Naive thymus-derived CD8-positive, alpha-beta T cell (primary cell): ENCODE measurements at regions not wholly inside any gene's neighbourhood (a gene's known extent, or its start where the extent isn't known, plus 50 kb on each side); places are given as distances from the start of the nearest gene placed in this dataset.

Experiments
- ATAC-seq, 2 donors: fragments of 150-1000 bp; cut with Tn5 transposase in 1 of 2; sonication (Bioruptor Pico), chemical (Tn5 transposase) in 1 of 2; 1 replicate in 1 of 2; 2 replicates in 1 of 2; pipeline ENCODE4 v1.10.0; 2021; ENCODE audit warnings: mild to moderate bottlenecking in 2 of 2, moderate library complexity in 2 of 2
- POLR2A ChIA-PET: fragments of 350-600 bp; sonication (Branson Sonifier 250); formaldehyde crosslinking; loops from one replicate; lab custom pipeline; 2021; ENCODE audit warnings: antibody characterized with exemption; lab: Charles Lee
- DNase-seq, 10 donors: peaks; one replicate each; pipeline versions ENCODE4 v3.0.0 to v3.0.0-alpha.2; 2020 to 2022
- H3K27ac Mint-ChIP-seq, 10 donors: one replicate each; pipeline ENCODE4 v1.8.0; 2020 to 2022; ENCODE audit warnings: mild to moderate bottlenecking in 10 of 10, mixed read lengths in 10 of 10, moderate library complexity in 4 of 10, inconsistent platforms in 1 of 10
- H3K27me3 Mint-ChIP-seq, 5 donors: one replicate each; pipeline ENCODE4 v1.8.0; 2021 to 2022; ENCODE audit warnings: mixed read lengths in 5 of 5
- H3K36me3 Mint-ChIP-seq, 3 donors: one replicate each; pipeline ENCODE4 v1.8.0; 2020 to 2022; ENCODE audit warnings: mixed read lengths in 3 of 3, mild to moderate bottlenecking in 2 of 3, inconsistent platforms in 1 of 3
- H3K4me1 Mint-ChIP-seq, 4 donors: one replicate each; pipeline ENCODE4 v1.8.0; 2021 to 2022; ENCODE audit warnings: mixed read lengths in 4 of 4
- H3K4me3 Mint-ChIP-seq, 10 donors: one replicate each; pipeline ENCODE4 v1.8.0; 2020 to 2022; ENCODE audit warnings: mild to moderate bottlenecking in 10 of 10, mixed read lengths in 10 of 10, moderate library complexity in 6 of 10, inconsistent platforms in 1 of 10
- H3K9me3 Mint-ChIP-seq, 9 donors: one replicate each; pipeline ENCODE4 v1.8.0; 2020 to 2022; ENCODE audit warnings: mixed read lengths in 9 of 9, mild to moderate bottlenecking in 3 of 9, inconsistent platforms in 1 of 9, moderate library complexity in 1 of 9

GRCh38 chr1:188991221-188991930 lies 1486.3 kb downstream of the BRINP3 start:
- Mint-ChIP-seq H3K27ac (no peak overlapping the region), H3K9me3 (peaks cover 0 to 16% (median 3%) of the 10 kb centered on the region in 9 donors), H3K36me3 (no peaks in the 10 kb centered on the region), H3K4me1 (no peaks in the 10 kb centered on the region), H3K4me3 (no peak overlapping the region), H3K27me3 (no peaks in the 10 kb centered on the region)
- ATAC-seq (no peak), DNase-seq (no peak)
- POLR2A ChIA-PET: no interaction called here

GRCh38 chr1:189007824-189008223 lies 1469.8 kb downstream of the BRINP3 start:
- Mint-ChIP-seq H3K27me3 (no peaks in the 10 kb centered on the region), H3K4me1 (no peaks in the 10 kb centered on the region), H3K4me3 (no peak overlapping the region), H3K9me3 (peaks cover 0 to 14% (median 6%) of the 10 kb centered on the region in 9 donors), H3K27ac (no peak overlapping the region), H3K36me3 (no peaks in the 10 kb centered on the region)
- POLR2A ChIA-PET: no interaction called here
- DNase-seq: no peak
- ATAC-seq: no peak

GRCh38 chr1:189021577-189021976 lies 1456.1 kb downstream of the BRINP3 start:
- Mint-ChIP-seq H3K4me1 (no peaks in the 10 kb centered on the region), H3K27me3 (no peaks in the 10 kb centered on the region), H3K9me3 (peaks cover 7 to 42% (median 17%) of the 10 kb centered on the region in 9 donors), H3K4me3 (no peak overlapping the region), H3K27ac (no peak overlapping the region), H3K36me3 (peaks cover 0 to 4% (median 0%) of the 10 kb centered on the region in 3 donors)
- DNase-seq (no peak), ATAC-seq (no peak)
- POLR2A ChIA-PET: no interaction called here

GRCh38 chr1:189022015-189022414 lies 1455.6 kb downstream of the BRINP3 start:
- POLR2A ChIA-PET: no interaction called here
- peaks cover 4 to 38% (median 13%) of the 10 kb centered on the region in 9 donors for H3K9me3 Mint-ChIP-seq
- H3K4me1 Mint-ChIP-seq: no peaks in the 10 kb centered on the region
- no peak overlapping the region for H3K4me3 Mint-ChIP-seq
- DNase-seq (no peak), ATAC-seq (no peak)
- H3K27ac Mint-ChIP-seq: no peak overlapping the region
- peaks cover 0 to 4% (median 0%) of the 10 kb centered on the region in 3 donors for H3K36me3 Mint-ChIP-seq
- no peaks in the 10 kb centered on the region for H3K27me3 Mint-ChIP-seq

- no peaks in the 10 kb centered on the region for H3K4me1 Mint-ChIP-seq
- no peak overlapping the region for H3K4me3 Mint-ChIP-seq
- DNase-seq (no peak), ATAC-seq (no peak)
- H3K27ac Mint-ChIP-seq: no peak overlapping the region
- peaks cover 6 to 24% (median 11%) of the 10 kb centered on the region in 9 donors for H3K9me3 Mint-ChIP-seq
- POLR2A ChIA-PET: no interaction called here
- peaks cover 0 to 4% (median 0%) of the 10 kb centered on the region in 3 donors for H3K36me3 Mint-ChIP-seq
- H3K27me3 Mint-ChIP-seq: no peaks in the 10 kb centered on the region
These were observed 1450.2 kb downstream of the BRINP3 start for GRCh38 chr1:189027512-189027911.

GRCh38 chr1:189033169-189033568 lies 1444.5 kb downstream of the BRINP3 start:
- POLR2A ChIA-PET: no interaction called here
- H3K36me3 Mint-ChIP-seq: no peaks in the 10 kb centered on the region
- no peak overlapping the region for H3K27ac Mint-ChIP-seq
- no peaks in the 10 kb centered on the region for H3K4me1 Mint-ChIP-seq
- ATAC-seq (no peak), DNase-seq (no peak)
- peaks cover 0 to 21% (median 6%) of the 10 kb centered on the region in 9 donors for H3K9me3 Mint-ChIP-seq
- no peak overlapping the region for H3K4me3 Mint-ChIP-seq
- H3K27me3 Mint-ChIP-seq: no peaks in the 10 kb centered on the region

- Mint-ChIP-seq H3K27ac (no peak overlapping the region), H3K36me3 (no peaks in the 10 kb centered on the region), H3K4me3 (no peak overlapping the region), H3K4me1 (no peaks in the 10 kb centered on the region), H3K9me3 (peaks cover 0 to 19% (median 2%) of the 10 kb centered on the region in 9 donors), H3K27me3 (no peaks in the 10 kb centered on the region)
- POLR2A ChIA-PET: interaction anchor here (0.5 kb wide), 1 partner anchor 673 kb away, joined by 3 read pairs; no protein-coding TSS in a partner anchor
- DNase-seq: no peak
- ATAC-seq: no peak
These were observed 1441.0 kb downstream of the BRINP3 start for GRCh38 chr1:189036628-189037027.

GRCh38 chr1:189046127-189046526 lies 1431.5 kb downstream of the BRINP3 start:
- peaks cover 2 to 34% (median 12%) of the 10 kb centered on the region in 9 donors for H3K9me3 Mint-ChIP-seq
- H3K4me1 Mint-ChIP-seq: no peaks in the 10 kb centered on the region
- DNase-seq: no peak
- no peak overlapping the region for H3K4me3 Mint-ChIP-seq
- no peak for ATAC-seq
- H3K27ac Mint-ChIP-seq: no peak overlapping the region
- H3K36me3 Mint-ChIP-seq: no peaks in the 10 kb centered on the region
- no peaks in the 10 kb centered on the region for H3K27me3 Mint-ChIP-seq
- POLR2A ChIA-PET: no interaction called here

GRCh38 chr1:189084811-189085210 lies 1392.9 kb downstream of the BRINP3 start:
- H3K27me3 Mint-ChIP-seq: no peaks in the 10 kb centered on the region
- no peak overlapping the region for H3K4me3 Mint-ChIP-seq
- no peaks in the 10 kb centered on the region for H3K4me1 Mint-ChIP-seq
- no peak overlapping the region for H3K27ac Mint-ChIP-seq
- peaks cover 0 to 26% (median 5%) of the 10 kb centered on the region in 9 donors for H3K9me3 Mint-ChIP-seq
- H3K36me3 Mint-ChIP-seq: no peaks in the 10 kb centered on the region
- DNase-seq: no peak
- POLR2A ChIA-PET: no interaction called here
- no peak for ATAC-seq

- Mint-ChIP-seq H3K4me3 (no peak overlapping the region), H3K36me3 (no peaks in the 10 kb centered on the region), H3K4me1 (no peaks in the 10 kb centered on the region), H3K9me3 (peaks cover 7 to 35% (median 18%) of the 10 kb centered on the region in 9 donors), H3K27ac (no peak overlapping the region), H3K27me3 (no peaks in the 10 kb centered on the region)
- ATAC-seq (no peak), DNase-seq (no peak)
- POLR2A ChIA-PET: no interaction called here
These were observed 1373.7 kb downstream of the BRINP3 start for GRCh38 chr1:189103956-189104355.

- POLR2A ChIA-PET: no interaction called here
- Mint-ChIP-seq H3K27ac (no peak overlapping the region), H3K4me3 (no peak overlapping the region), H3K27me3 (no peaks in the 10 kb centered on the region), H3K4me1 (no peaks in the 10 kb centered on the region), H3K36me3 (peaks cover 0 to 1% (median 0%) of the 10 kb centered on the region in 3 donors), H3K9me3 (peaks cover 0 to 15% (median 3%) of the 10 kb centered on the region in 9 donors)
- no peak for ATAC-seq
- no peak for DNase-seq
These were observed 1360.4 kb downstream of the BRINP3 start for GRCh38 chr1:189117072-189117770.

- peaks cover 0 to 3% (median 0%) of the 10 kb centered on the region in 3 donors for H3K36me3 Mint-ChIP-seq
- POLR2A ChIA-PET: no interaction called here
- no peaks in the 10 kb centered on the region for H3K27me3 Mint-ChIP-seq
- H3K27ac Mint-ChIP-seq: no peak overlapping the region
- H3K9me3 Mint-ChIP-seq: peaks cover 0 to 24% (median 14%) of the 10 kb centered on the region in 9 donors
- H3K4me1 Mint-ChIP-seq: no peaks in the 10 kb centered on the region
- DNase-seq: no peak
- ATAC-seq: no peak
- H3K4me3 Mint-ChIP-seq: no peak overlapping the region
These were observed 1355.7 kb downstream of the BRINP3 start for GRCh38 chr1:189121941-189122340.

- peaks cover 0 to 29% (median 13%) of the 10 kb centered on the region in 9 donors for H3K9me3 Mint-ChIP-seq
- H3K4me3 Mint-ChIP-seq: no peak overlapping the region
- no peak for DNase-seq
- no peak for ATAC-seq
- POLR2A ChIA-PET: no interaction called here
- H3K36me3 Mint-ChIP-seq: peaks cover 0 to 3% (median 0%) of the 10 kb centered on the region in 3 donors
- no peaks in the 10 kb centered on the region for H3K27me3 Mint-ChIP-seq
- H3K27ac Mint-ChIP-seq: no peak overlapping the region
- H3K4me1 Mint-ChIP-seq: no peaks in the 10 kb centered on the region
These were observed 1352.0 kb downstream of the BRINP3 start for GRCh38 chr1:189125694-189126093.
